Neural cell (in vitro differentiated cells): ENCODE measurements at regions not wholly inside any gene's neighbourhood (a gene's known extent, or its start where the extent isn't known, plus 50 kb on each side); places are given as distances from the start of the nearest gene placed in this dataset.

Experiments used
- CTCF ChIP-seq: fragments of 450-650 bp; IDR thresholded peaks from 2 replicates; pipeline ENCODE4 v1.5.1; 2014; ENCODE audit warnings: antibody characterized with exemption, mild to moderate bottlenecking, moderate library complexity; ENCODE audit not compliant: poor library complexity, severe bottlenecking
- POLR2AphosphoS5 ChIP-seq: IDR thresholded peaks from 2 replicates; pipeline ENCODE4 v1.6.1; 2012

GRCh38 chr4:121484633-121485032 is 103.8 kb upstream of the QRFPR start:
- TF ChIP-seq POLR2AphosphoS5 (no peak), CTCF (no peak)
